ENCODE measurements at regions not wholly inside any gene's neighbourhood (a gene's known extent, or its start where the extent isn't known, plus 50 kb on each side); places are given as distances from the start of the nearest gene placed in this dataset.

GRCh38 chr15:87761736-87762509 is 494.6 kb downstream of the NTRK3 start:
- 49 to 62% (median 55%) methylated on average over 4 of the region's 4 CpGs for WGBS, 5 donors
- TF ChIP-seq POLR2AphosphoS5 (IDR thresholded peaks at IDR 0.05) = no peak
- TF ChIP-seq CTCF (IDR thresholded peaks at IDR 0.05) = no peak
- no peak for TF ChIP-seq POLR2A (IDR thresholded peaks at IDR 0.05)
- TF ChIP-seq EP300 (IDR thresholded peaks at IDR 0.05) = no peak
- Histone ChIP-seq H3K9me3 (no peaks in the 10 kb centered on the region), H3K27ac (peak overlapping the region in 3 of 5 donors; percentile 13 to 27 (median 20)), H3K36me3 (no peaks in the 10 kb centered on the region), H3K27me3 (peaks cover 0 to 9% (median 0%) of the 10 kb centered on the region in 3 donors), H3K4me1 (no peaks in the 10 kb centered on the region), H3K4me3 (no peak overlapping the region)
- intact Hi-C loops (cut with DNase I; ENCODE audit: low total_unique reads) = no loop called here
- no peak for DNase-seq

GRCh38 chr15:87760547-87761314 is 495.8 kb downstream of the NTRK3 start:
- no peak for DNase-seq
- Histone ChIP-seq H3K36me3 (no peaks in the 10 kb centered on the region), H3K27ac (no peak overlapping the region), H3K27me3 (peaks cover 0 to 9% (median 0%) of the 10 kb centered on the region in 3 donors), H3K4me1 (no peaks in the 10 kb centered on the region), H3K9me3 (no peaks in the 10 kb centered on the region), H3K4me3 (no peak overlapping the region)
- TF ChIP-seq EP300 (IDR thresholded peaks at IDR 0.05) (no peak), POLR2AphosphoS5 (IDR thresholded peaks at IDR 0.05) (no peak), CTCF (IDR thresholded peaks at IDR 0.05) (no peak), POLR2A (IDR thresholded peaks at IDR 0.05) (no peak)
- intact Hi-C loops (cut with DNase I; ENCODE audit: low total_unique reads) = no loop called here
- WGBS, 5 donors = 81 to 89% (median 83%) methylated on average over 3 of the region's 3 CpGs

GRCh38 chr15:87758794-87759418 is 497.6 kb downstream of the NTRK3 start:
- Histone ChIP-seq H3K27me3 (peaks cover 0 to 4% (median 0%) of the 10 kb centered on the region in 3 donors), H3K27ac (no peak overlapping the region), H3K36me3 (no peaks in the 10 kb centered on the region), H3K9me3 (no peaks in the 10 kb centered on the region), H3K4me3 (no peak overlapping the region), H3K4me1 (peaks cover 0 to 7% (median 0%) of the 10 kb centered on the region in 4 donors)
- no peak for TF ChIP-seq POLR2A (IDR thresholded peaks at IDR 0.05)
- no peak for TF ChIP-seq EP300 (IDR thresholded peaks at IDR 0.05)
- TF ChIP-seq CTCF (IDR thresholded peaks at IDR 0.05) = no peak
- no peak for TF ChIP-seq POLR2AphosphoS5 (IDR thresholded peaks at IDR 0.05)
- peak in 1 of 2 donors; percentile 44 for DNase-seq
- 55 to 64% (median 63%) methylated on average over 9 of the region's 9 CpGs for WGBS, 5 donors
- intact Hi-C loops (cut with DNase I; ENCODE audit: low total_unique reads) = no loop called here

- Histone ChIP-seq H3K27me3 (peaks cover 0 to 4% (median 0%) of the 10 kb centered on the region in 3 donors), H3K27ac (no peak overlapping the region), H3K4me3 (no peak overlapping the region), H3K36me3 (no peaks in the 10 kb centered on the region), H3K9me3 (no peaks in the 10 kb centered on the region), H3K4me1 (peaks cover 0 to 18% (median 4%) of the 10 kb centered on the region in 4 donors)
- no peak for DNase-seq
- TF ChIP-seq EP300 (IDR thresholded peaks at IDR 0.05) = no peak
- no peak for TF ChIP-seq CTCF (IDR thresholded peaks at IDR 0.05)
- no peak for TF ChIP-seq POLR2AphosphoS5 (IDR thresholded peaks at IDR 0.05)
- no peak for TF ChIP-seq POLR2A (IDR thresholded peaks at IDR 0.05)
- WGBS, 5 donors = 79 to 91% (median 87%) methylated on average over 7 of the region's 7 CpGs
- intact Hi-C loops (cut with DNase I; ENCODE audit: low total_unique reads) = no loop called here
Observed at GRCh38 chr15:87757084-87757483, 499.5 kb downstream of the NTRK3 start.
